ENCODE measurements at regions not wholly inside any gene's neighbourhood (a gene's known extent, or its start where the extent isn't known, plus 50 kb on each side); places are given as distances from the start of the nearest gene placed in this dataset.

DNA sequence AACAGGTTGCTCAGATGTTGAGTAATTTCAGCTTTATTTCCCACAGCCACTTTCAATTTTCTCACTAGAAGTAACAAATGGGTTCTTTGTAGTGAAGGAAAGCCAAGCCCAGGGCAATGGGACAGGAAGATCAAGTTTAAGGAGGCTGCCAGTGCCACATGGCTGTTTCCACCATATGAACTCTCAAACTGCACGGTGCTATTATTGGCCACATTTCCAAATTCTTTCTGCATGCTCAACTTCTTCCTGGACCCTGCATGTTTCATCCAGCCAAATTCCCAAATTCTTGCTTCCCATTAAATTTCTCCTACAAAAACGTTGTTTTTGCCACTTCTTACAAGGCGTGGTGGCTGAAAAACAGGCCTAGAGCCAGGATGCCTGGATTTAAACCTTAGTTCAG, 193.3 kb upstream of the SPHKAP start:
- TF ChIP-seq, protein P1, sequence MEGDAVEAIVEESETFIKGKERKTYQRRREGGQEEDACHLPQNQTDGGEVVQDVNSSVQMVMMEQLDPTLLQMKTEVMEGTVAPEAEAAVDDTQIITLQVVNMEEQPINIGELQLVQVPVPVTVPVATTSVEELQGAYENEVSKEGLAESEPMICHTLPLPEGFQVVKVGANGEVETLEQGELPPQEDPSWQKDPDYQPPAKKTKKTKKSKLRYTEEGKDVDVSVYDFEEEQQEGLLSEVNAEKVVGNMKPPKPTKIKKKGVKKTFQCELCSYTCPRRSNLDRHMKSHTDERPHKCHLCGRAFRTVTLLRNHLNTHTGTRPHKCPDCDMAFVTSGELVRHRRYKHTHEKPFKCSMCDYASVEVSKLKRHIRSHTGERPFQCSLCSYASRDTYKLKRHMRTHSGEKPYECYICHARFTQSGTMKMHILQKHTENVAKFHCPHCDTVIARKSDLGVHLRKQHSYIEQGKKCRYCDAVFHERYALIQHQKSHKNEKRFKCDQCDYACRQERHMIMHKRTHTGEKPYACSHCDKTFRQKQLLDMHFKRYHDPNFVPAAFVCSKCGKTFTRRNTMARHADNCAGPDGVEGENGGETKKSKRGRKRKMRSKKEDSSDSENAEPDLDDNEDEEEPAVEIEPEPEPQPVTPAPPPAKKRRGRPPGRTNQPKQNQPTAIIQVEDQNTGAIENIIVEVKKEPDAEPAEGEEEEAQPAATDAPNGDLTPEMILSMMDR (IDR thresholded peaks at IDR 0.05), result no peak
- intact Hi-C loops (cut with DNase I), result no loop called here
- no peak overlapping the region for H3K4me3 ChIP-seq
- H3K9me3 ChIP-seq, result no peaks in the 10 kb centered on the region
- H3K36me3 ChIP-seq, result no peaks in the 10 kb centered on the region
- no peak overlapping the region for H3K27ac ChIP-seq
- DNase-seq (ENCODE audit: low spot score in 2 of 2), result no peak
- H3K4me1 ChIP-seq, result peaks cover 0 to 5% of the 10 kb centered on the region in 2 donors
- no peaks in the 10 kb centered on the region for H3K27me3 ChIP-seq

DNA sequence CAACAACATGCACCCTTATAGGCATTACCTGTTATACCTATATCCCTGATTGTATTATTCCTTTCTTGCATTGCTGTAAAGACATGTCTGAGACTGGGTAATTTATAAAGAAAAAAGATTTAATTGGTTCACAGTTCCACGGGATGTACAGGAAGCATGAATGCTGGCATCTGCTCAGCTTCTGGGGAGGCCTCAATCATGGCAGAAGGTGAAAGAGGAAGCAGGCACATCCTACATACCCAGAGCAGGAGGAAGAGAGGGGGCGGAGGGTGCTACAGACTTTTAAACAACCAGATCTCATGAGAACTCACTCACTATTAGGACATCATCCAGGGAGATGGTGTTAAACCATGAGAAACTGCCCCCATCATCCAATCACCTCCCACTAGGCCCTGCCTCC, 191.7 kb upstream of the SPHKAP start:
- intact Hi-C loops (cut with DNase I), result no loop called here
- H3K4me1 ChIP-seq, result peaks cover 0 to 5% of the 10 kb centered on the region in 2 donors

DNA sequence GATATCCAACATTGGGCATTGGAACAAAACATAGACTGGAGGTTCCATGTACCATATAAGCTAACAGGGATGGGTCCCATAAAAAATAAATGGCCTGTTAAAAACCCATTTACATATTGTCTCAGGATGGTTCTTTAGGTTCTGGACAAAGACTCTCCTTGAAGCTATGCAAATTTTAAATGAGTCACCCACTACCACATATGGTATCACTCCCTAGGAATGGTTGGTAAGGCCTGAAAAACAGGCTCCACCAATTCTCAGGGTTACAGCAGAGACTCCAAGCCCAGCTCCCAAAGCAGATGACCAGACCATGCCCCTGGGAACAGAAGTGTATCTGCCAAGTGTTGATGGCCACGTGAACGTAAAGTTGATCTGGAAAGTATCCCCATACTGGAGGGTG, 190.7 kb upstream of the SPHKAP start:
- intact Hi-C loops (cut with DNase I), result no loop called here
- TF ChIP-seq, protein P1 (IDR thresholded peaks at IDR 0.05), result no peak
- no peaks in the 10 kb centered on the region for H3K9me3 ChIP-seq

More for the DNA sequence above, 191.7 kb upstream of the SPHKAP start:
- H3K36me3 ChIP-seq, result no peaks in the 10 kb centered on the region
- no peak overlapping the region for H3K27ac ChIP-seq
- H3K9me3 ChIP-seq, result no peaks in the 10 kb centered on the region
- H3K4me3 ChIP-seq, result no peak overlapping the region
- no peaks in the 10 kb centered on the region for H3K27me3 ChIP-seq
- no peak for DNase-seq (ENCODE audit: low spot score in 2 of 2)
- TF ChIP-seq, protein P1 (IDR thresholded peaks at IDR 0.05), result no peak

DNA sequence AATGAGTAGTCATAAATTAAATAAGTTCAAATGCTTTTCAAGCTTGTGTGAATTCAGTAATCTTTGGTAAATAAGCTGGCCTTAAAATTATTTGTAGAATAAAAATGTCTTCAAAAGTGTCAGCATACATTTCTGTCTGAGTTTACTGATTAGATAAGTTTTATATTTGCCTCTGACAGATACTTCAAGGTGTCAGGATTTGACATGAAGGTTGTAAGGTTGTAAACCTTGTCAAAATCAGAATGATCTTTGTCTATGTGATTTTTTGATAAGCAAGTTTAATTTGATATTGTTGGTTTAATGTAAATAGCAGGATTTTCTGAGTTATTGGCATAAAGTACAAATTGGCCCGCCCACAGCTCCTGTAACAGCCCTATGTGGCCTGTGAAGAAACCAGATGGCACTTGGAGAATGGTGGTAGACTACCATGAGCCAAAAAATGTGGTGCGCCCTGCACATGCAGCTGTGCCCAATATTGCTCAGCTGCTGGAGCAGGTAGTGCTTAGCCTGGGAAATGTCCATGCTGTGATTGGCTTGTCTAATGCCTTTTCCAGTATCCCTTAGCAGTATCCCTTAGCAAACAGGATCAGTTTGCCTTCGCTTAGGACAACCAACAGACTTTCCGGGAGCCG, 188.0 kb upstream of the SPHKAP start:
- TF ChIP-seq, protein P1 (IDR thresholded peaks at IDR 0.05), result no peak
- H3K27me3 ChIP-seq, result no peaks in the 10 kb centered on the region
- no peak overlapping the region for H3K4me3 ChIP-seq
- H3K27ac ChIP-seq, result no peak overlapping the region
- H3K4me1 ChIP-seq, result no peaks in the 10 kb centered on the region
- H3K36me3 ChIP-seq, result no peaks in the 10 kb centered on the region
- intact Hi-C loops (cut with DNase I), result no loop called here
- H3K9me3 ChIP-seq, result no peaks in the 10 kb centered on the region
- DNase-seq (ENCODE audit: low spot score in 2 of 2), result no peak

More for the DNA sequence above, 190.7 kb upstream of the SPHKAP start:
- peaks cover 0 to 5% of the 10 kb centered on the region in 2 donors for H3K4me1 ChIP-seq
- no peaks in the 10 kb centered on the region for H3K27me3 ChIP-seq
- H3K36me3 ChIP-seq, result no peaks in the 10 kb centered on the region
- no peak overlapping the region for H3K27ac ChIP-seq
- H3K4me3 ChIP-seq, result no peak overlapping the region
- DNase-seq (ENCODE audit: low spot score in 2 of 2), result no peak

DNA sequence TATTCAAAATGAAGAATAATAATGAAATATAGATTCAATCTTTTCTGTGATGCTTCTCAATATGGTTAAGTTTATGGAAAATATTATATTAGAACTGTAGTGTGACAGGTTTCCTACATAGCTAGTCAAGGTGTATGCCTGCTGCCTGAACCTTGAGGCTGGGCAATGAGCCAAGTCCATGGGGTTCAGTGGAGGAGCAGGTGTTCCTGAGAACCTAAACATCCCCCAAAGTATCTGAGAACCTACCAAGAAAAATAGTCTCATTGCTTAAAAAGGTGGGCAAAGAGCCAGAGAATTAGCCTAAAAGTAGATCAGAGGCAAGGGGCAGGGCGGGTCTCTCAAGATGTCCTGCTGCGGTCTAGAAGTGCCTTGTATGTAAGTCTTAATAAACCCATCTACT, 185.9 kb upstream of the SPHKAP start:
- H3K4me1 ChIP-seq, result no peaks in the 10 kb centered on the region
- intact Hi-C loops (cut with DNase I), result no loop called here
- H3K27me3 ChIP-seq, result no peaks in the 10 kb centered on the region
- H3K36me3 ChIP-seq, result no peaks in the 10 kb centered on the region
- H3K27ac ChIP-seq, result no peak overlapping the region
- no peaks in the 10 kb centered on the region for H3K9me3 ChIP-seq
- no peak for DNase-seq (ENCODE audit: low spot score in 2 of 2)
- H3K4me3 ChIP-seq, result no peak overlapping the region
- TF ChIP-seq, protein P1 (IDR thresholded peaks at IDR 0.05), result no peak

DNA sequence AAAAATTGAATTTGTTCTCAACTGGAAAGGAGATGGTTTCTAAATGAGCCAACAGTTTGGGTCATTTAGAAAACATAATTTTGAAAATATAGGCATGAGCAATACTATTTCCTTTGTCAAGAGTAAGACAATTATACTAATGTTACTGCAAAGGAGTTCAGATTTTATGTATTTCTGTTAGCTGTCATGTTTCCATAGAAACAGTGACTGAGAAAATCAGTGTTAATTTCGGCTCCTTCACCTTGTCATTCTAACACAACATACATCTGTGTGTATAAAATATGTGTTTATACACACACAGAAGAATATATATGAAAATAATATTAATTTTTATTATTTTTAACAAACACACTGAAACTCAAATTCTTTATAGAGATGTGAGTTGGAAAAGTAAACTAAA, 178.0 kb upstream of the SPHKAP start:
- TF ChIP-seq, protein P1 (IDR thresholded peaks at IDR 0.05), result no peak
- no peaks in the 10 kb centered on the region for H3K4me1 ChIP-seq
- intact Hi-C loops (cut with DNase I), result no loop called here

More for the DNA sequence above, 178.0 kb upstream of the SPHKAP start:
- Histone ChIP-seq H3K4me3 (no peak overlapping the region), H3K9me3 (no peaks in the 10 kb centered on the region), H3K27me3 (no peaks in the 10 kb centered on the region), H3K27ac (no peak overlapping the region), H3K36me3 (no peaks in the 10 kb centered on the region)
- DNase-seq (ENCODE audit: low spot score in 2 of 2), result no peak

Measured in ascending aorta (tissue), 2 donors.